ENCODE measurements at regions not wholly inside any gene's neighbourhood (a gene's known extent, or its start where the extent isn't known, plus 50 kb on each side); places are given as distances from the start of the nearest gene placed in this dataset.
"Not testable (repeated sequence)": the region's sequence is repeated elsewhere in the genome, so short reads cannot be mapped to it uniquely, and the experiment has no call there.

DNA sequence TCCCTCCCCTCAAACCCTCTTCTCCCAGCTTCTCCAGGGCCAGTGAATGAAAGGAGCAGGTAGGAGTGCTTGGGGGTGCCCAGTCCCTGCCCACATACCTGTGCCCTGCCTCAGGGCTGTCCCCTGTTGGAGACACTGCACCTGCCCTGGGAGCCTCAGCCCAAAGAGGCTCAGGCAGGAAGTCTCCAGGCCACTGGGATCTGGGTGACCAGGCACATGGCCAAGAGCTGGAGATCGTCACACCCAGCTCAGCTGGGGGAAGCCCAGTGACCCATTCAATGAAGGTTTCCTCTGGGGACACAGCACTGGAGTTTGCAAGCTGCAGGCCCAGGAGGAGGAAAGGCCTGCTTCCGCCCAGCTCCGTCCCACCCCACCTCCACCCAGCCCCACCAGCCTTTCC is 156.4 kb downstream of the ZFP36L2 start:
- DNase-seq (ENCODE audit: low read depth), result no peak

DNA sequence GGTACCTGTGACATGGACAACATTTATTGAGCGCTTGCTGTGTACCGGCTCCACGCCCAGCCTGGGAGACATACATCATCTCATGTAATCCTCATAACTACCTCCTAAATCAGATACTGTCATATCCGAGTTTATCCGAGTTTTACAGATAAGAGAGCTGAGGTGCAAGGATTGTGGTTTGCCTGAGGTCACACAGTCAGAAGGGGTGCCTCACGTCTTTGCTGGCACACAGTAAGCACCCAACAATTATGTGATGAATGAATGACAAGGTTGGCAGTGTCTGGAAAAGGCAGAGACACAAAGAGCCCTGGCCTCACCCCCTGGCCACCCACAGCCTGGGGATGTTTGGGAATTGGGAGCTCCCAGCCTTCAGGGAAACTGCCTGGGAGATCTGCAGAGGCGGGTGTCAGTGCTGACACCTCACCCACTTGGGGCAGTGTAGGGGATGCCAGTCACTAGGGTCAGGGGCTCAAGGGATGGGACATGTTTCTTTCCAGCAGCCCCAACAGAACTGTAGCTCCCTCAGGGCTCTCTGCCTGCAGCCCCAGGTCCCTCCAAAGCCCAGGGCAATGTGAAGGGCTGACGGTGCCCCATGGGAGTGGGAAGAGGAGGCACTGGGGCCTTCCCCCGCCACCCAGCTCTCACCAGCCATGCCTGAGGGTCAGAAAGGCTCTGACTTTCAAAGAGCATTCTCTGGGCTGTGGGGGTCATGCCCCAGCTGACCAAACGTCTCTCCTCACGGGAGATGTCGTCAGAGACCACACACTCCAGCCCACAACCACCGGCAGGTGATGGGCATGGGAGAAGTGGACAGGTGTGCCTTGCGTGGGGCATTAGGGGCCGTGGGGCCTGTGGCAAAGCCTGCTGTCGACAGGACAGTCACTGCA is 157.5 kb downstream of the ZFP36L2 start:
- no peak for DNase-seq (ENCODE audit: low read depth)

DNA sequence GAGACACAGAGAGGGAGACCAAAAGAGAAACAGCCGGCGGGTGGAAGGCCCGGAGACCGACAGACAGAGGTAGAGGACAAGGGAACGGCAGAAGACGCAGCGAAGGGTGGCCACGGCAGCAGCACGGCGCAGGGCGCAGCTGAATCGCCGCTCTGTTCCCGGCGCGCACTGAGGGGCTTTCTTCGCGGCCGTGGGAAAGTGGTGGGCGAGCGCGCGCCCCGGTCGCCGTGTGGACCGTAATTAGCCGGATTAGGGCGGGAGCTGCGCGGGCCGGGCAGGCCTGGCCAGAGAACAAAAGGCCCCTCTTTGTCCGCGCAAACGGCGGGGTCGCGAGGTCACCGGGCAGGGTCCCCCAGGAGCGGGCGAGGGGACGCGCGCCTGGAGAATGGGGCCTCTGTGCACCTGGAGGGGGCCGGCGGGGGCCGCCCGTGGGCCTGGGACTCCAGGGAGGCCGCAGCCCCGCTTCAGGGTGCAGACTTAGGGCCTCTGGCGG is 158.3 kb downstream of the ZFP36L2 start:
- no peak for DNase-seq (ENCODE audit: low read depth)

DNA sequence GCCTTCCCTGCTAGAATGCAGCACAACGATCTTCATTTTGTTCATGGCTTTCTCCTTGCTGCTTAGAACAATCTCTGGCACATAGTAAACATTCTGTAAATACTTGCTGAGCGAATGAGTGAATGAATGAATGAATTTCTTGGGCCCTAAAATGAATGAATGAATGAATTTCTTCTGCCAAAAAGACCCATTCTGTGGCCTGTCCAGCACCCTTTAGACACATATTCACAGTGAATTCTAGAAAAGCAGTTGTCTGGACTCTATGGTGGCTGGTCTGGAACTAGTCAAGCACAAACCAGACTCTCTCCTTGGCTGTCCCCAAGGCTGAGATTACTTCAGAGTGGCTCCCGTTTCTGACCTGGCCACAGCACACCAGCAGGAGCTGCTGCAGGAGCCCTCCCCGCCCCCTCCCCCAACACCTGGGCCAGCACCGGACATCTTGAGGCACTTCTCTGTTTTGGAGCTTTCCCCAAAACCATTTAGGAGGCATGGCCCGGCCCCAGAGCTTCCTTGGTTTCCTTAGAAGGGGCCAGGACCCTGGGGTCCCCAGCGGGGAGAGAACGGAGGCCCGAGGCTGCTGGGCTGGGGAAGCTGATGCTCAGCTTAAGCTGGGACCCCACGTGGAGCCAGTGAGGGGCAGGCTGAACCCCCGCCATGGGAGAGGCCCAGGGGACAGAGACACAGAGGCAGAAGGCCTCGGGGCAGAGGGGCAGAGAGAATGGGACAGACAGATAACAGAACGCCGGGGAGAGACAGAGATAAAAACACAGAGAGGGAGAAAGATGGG is 159.0 kb downstream of the ZFP36L2 start:
- no peak for DNase-seq (ENCODE audit: low read depth)

DNA sequence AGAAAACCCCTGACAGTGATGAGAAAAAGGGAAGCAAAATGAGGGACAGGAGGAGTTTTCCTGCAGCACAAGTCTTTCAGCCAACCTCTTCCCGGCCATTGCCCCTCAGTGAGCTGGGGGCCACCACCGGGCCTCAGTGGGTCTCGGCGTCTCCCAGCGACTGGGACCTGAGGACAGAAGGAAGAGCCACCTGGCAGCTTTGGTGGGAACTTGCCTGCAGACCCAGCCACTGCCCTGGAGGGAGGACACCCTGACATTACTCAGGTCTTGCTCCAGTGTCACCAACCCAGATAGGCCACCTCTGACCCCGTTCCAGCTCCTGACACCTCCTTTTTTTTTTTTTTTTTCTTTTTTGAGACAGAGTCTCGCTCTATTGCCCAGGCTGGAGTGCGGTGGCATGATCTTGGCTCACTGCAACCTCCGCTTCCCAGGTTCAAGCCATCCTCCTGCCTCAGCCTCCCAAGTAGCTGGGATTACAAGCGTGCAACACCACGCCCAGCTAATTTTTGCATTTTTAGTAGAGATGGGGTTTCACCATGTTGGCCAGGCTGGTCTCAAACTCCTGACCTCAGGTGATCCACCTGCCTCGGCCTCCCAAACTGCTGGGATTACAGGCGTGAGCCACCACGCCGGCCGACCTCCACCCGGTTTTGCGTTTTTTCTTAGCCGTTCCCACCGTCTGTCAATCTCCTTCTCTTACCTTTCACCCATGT is 159.7 kb downstream of the ZFP36L2 start:
- DNase-seq (ENCODE audit: low read depth), result not testable (repeated sequence)

DNA sequence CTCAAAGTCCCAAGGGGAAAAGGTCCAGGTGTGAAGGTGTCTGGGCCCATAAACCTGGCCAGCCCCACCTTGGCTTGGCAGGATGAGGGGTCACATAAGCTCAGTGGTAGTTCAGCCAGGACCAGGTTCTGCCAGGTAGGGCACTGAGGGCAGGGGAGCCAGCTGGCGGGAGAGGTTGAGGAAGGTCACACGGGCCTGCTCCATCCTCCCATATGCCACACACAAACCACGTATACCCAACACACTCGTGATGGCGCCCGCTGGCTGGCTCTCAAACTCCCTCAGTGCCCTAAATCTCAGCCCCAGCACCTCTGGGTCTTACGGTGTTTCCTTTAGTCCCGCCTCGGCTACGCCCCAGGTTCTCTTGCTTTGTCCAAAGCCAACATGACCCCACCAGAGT is 160.5 kb downstream of the ZFP36L2 start:
- DNase-seq (ENCODE audit: low read depth), result no peak

DNA sequence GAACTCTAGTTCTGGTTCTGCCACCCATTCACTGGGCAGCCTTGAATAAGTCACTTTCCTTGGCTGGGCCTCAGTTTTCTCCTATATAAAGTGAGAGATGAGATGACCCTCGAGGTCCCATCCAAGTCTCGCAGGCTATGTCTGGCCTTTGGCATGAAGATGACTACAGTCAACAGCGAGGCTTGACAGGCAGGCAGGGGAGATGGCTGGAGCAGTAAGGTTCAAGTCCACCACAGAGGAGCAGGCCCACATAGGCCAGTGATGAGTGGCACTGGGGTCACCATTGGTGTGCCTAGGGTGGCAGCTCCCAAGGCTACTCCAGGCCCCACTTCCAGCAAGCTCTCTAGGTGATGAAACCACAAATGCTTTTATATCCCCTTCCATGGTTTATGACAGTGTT is 161.4 kb downstream of the ZFP36L2 start:
- no peak for DNase-seq (ENCODE audit: low read depth)

DNA sequence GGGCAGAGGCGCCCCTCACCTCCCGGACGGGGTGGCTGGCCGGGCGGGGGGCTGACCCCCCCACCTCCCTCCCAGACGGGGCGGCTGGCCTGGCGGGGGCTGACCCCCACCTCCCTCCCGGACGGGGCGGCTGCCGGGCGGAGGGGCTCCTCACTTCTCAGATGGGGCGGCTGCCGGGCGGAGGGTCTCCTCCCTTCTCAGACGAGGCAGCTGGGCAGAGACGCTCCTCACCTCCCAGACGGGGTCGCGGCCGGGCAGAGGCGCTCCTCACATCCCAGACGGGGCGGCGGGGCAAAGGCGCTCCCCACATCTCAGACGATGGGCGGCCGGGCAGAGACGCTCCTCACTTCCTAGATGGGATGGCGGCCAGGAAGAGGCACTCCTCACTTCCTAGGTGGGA is 163.3 kb downstream of the ZFP36L2 start:
- DNase-seq (ENCODE audit: low read depth), result not testable (repeated sequence)

DNA sequence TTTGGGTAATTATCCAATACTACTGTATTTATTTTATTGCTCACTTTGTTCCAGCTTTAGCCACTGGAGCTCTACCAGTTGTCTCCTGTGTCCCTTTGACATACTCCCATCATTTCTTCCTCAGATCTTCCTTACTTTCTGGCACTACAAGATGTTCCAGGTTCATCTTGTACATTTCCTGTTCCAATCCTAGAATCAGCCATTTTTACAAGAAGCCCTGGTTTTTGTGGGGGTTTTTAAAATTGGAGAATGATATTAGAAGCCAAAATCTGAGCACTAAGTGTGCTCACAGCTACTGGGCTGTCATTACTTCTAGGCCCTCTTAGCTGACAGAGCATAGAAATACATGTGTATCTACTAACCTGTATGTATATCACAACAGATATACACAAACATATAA is 164.3 kb downstream of the ZFP36L2 start:
- no peak for DNase-seq (ENCODE audit: low read depth)

DNA sequence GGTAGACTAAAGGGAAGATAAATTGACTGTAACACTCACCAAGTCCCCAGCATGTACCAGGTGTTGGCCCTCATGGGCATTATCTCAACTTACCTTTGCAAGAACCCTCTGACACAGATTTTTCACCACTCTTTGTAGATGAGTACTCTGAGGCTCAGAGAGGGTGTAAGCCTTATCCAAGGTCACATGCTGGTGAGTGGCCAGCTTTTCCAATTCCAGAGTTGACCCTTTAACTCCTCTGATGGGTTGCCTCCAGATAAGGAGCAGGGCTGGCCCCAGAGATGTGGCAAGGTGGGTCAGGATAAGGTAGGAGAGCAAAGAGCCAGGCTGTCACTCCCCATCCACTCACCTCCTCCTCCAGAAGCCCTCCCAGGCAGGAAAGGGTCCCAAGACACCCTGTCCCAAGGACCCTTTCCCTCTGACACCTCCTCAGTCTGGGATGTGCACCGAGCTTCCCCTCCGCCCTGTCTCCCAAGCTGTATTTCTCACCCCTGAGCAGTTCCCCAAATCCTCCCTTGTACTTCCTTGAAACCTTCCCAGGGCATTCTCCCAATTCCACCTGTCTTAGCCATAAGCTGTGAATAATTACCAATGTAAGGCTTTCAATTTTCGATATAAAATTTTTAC is 165.9 kb downstream of the ZFP36L2 start:
- DNase-seq (ENCODE audit: low read depth), result no peak

DNA sequence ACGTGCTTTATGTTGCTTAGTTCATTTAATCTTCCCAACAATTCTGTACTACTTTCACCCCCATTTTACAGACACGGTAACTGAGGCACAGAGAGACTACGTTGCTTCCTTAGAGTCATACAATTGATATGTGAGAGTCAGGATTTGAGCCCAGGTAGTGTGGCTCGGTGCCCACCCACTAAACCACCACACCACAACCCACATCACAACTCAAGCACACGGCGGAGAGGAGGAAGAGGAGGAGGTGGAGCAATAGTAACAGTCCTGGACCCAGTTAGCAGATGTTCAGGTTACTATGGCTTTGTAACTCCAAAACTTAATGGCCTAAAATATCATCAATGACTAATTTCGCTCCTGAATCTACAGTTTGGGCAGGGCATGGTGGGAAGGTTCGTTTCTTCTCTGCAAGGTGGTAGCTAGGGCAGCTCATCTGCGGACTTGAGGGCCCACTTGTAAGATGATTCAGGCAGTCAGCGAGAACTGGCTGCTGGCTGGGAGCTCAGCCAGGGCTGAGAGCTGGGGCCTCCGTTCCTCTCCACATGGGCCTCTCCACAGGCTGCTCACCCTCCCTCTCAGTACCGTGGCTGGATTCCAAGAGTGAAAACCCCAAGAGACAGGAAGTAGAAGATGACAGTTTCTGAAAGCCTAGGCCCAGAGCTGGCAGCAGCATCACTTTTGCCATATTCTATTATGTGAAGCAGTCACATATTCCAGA is 167.1 kb downstream of the ZFP36L2 start:
- DNase-seq (ENCODE audit: low read depth), result peak; percentile 91

DNA sequence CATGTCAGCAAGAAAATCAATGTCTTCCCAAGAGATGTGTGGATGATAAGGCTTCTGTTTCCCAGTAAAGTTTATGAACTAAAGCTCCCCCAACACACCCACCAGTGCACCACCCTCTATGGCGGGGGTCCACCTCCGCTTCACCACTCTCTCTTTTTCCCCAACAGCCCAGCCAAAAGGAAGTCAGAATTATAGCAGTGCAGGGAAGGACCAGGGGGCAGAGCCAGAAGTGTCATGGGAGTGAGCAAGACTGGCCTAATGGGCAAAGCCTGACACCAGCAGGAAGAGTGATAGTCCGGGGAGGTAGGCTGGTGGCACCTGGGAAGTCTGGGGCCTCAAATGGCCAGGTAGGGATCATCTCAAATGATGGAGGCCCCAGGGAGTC is 167.7 kb downstream of the ZFP36L2 start:
- no peak for DNase-seq (ENCODE audit: low read depth)

DNA sequence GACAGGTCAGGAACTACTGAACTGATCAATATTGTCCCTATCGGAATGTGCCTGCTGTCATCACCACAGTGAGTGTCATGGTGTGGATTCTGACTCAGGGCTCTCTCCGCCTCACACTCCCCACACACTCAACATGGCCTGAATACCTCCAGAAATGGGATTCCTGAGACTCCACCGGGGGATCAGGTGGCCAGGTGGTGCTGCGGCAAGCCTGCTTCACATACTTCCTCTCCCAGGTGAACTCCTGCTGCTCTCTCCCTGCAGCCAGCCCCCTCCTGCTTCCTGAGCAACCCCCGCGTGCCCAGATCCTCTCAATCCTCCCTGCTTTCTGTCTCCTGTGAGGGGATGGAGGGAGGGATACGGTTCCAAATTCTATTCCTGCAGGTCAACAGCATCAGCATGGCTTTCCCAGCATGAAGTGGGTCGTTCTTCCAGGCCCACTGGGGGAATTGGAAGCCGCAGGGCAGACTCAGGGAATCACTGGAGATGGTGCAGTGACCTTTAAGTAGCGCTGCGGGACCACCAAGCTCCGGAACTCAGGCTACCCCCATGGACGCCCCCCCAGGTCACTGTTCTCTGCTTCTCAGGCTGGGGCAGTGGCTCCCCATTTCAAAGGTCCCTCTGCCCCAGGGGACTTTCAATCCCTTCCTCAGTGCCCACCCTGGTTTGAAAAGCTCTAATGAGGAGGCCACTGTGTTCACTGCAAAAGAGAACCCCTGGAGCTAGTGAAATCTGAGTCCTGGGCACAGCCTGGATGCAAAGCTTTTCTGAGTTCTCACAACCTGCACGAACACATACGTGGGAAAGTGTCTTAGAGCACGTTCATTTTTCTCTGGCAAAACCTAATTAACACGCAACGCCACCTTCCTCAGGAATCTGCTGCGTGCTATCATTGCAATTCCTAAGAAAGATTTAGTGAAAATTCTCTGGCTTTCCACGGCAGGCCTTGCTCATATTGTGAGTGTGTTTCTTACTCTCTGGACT is 168.4 kb downstream of the ZFP36L2 start:
- no peak for DNase-seq (ENCODE audit: low read depth)

DNA sequence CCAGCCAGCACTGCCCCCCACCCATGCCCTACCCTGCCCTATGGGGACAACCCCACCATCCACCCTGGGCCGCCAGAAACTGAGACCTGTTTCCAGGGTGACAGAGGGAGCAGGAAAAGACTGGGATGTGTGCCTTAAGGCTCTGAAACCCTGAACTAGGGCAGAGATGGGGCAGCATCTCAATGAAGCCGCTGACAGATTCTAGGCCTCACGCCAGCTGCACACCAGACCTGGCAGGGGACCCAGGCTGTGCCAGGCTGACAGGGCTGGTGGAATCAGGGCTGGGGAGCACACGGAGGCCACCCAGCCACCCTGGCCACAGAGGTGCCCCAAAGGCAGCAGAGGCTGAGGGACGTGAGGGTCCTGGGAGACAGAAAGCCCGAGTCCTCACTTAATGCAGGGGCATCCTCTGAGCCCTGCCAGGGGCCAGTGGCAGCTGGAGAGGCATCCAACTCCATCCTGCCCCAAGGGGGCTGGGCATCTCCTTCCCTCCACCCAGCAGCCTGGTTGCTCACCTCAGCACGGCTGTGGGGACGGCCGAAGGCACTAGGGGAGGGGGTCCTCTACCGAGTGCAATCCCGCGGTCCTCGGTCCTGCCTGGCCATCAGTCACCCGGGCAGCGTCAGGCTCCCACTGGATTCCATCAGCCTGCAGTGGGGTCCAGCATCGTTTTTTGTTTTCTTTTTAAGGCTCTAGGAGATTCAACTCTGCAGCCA is 169.2 kb downstream of the ZFP36L2 start:
- no peak for DNase-seq (ENCODE audit: low read depth)

DNA sequence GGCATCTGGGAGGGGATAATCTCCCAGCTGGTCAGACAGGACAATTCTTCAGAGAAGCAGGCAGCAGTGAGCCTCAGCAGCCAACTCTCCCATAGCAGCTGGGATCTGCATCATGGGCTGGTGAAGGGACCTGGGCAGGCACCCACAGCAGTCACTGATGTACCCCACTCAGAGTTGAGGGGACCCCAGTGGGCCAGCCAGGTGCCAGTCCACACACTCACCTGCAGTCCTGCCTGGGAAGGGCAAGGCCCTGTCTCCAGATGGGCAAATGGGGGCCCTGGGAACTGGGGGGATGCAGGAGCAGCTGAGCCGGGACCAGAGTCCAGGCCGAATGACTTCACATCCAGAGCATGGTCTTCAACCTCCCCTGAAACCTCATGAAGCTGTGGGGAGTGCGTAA is 170.4 kb downstream of the ZFP36L2 start:
- no peak for DNase-seq (ENCODE audit: low read depth)

DNA sequence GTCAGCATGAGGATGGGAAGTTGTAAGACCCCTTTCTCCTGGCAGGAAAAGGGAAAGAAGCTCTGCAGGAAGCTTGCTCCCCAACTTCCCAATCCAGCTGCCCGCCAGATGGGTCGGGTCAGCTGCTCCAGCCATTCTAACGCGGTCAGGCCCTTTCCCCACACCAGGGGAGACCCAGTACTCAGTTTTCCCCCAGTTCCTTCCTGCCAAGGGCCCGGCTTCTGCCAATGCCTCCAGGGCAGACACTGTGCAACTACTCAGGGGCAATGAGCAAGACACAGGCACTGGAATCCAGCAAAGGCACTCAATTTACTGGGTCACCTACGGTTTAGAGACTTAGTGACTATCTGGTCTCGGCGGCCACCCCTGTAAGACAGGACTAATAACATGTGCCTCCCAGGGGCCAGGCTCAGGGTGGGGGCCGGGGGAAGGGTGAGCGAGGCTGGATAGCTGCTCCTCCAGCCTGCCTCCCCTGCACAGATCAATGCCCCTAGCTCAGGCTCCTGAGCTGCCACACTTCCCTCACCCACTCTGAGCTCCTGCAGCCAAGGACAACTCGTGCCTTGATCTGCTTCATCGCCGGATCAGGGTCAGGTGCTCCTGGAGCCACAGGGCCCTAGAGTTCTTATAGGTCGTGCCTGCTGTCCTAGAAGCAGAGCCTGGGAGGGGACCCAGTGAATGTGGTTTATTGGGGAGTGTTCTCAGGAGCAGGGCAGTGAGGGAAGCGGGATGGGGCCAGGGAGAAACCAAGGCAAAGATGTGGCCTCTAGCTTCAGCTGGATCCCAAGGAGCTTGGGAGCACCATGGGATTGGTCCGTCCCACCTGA is 171.1 kb downstream of the ZFP36L2 start:
- DNase-seq (ENCODE audit: low read depth), result no peak

DNA sequence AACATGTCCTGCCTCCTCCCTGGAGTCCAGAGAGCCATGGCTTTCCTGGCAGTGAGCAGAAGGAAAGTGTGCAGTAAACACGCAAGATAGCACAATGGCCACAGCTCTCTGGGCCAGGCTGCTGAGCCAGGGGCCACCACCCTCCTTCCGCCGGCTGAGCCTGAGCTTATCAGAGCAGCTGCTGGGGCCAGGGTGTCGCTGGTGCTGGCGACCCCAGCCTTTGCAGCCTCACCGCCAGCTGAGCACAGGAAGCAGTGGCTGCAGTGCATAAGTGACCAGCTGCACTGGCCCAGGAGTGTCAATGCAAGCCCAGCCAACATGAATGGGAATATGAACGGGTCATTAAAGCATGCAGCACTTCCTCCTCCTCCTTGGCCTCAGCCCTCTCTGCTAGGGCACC is 172.0 kb downstream of the ZFP36L2 start:
- no peak for DNase-seq (ENCODE audit: low read depth)

DNA sequence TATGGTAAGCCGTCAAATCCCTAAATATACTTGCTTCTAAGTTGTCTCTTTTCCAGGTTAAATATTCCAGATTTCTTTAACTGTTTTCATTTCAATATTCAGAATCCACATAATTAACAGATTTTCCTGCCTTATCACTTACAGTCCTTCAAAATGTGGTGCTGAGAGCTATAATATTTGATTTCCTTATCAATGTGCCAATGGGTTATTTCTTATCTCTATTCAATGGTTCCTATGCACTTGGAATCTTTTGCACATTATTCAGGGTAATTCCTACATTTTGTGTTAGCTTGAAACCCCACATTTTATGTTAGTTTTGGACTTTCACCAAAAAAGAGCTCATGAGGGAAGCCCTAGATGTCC is 173.5 kb downstream of the ZFP36L2 start:
- no peak for DNase-seq (ENCODE audit: low read depth)

Measured in fibroblast of the conjunctiva (primary cell).